ENCODE measurements at regions not wholly inside any gene's neighbourhood (a gene's known extent, or its start where the extent isn't known, plus 50 kb on each side); places are given as distances from the start of the nearest gene placed in this dataset.

- TF ChIP-seq POLR2AphosphoS5 (IDR thresholded peaks at IDR 0.05; ENCODE audit: borderline replicate concordance, low read depth, low read length) (no peak), EZH2 (IDR thresholded peaks at IDR 0.05) (no peak)
Observed at GRCh38 chr21:25220954-25221353, 386.3 kb downstream of the MRPL39 start.

Measured in SK-N-MC (cell line).